Astrocyte (in vitro differentiated cells and primary cell): ENCODE measurements at regions not wholly inside any gene's neighbourhood (a gene's known extent, or its start where the extent isn't known, plus 50 kb on each side); places are given as distances from the start of the nearest gene placed in this dataset.

Experiments
- CTCF ChIP-seq: IDR thresholded peaks from 2 replicates; pipeline ENCODE4 v1.5.1; 2011; ENCODE audit warnings: low read depth, mild to moderate bottlenecking, inconsistent platforms, low read length, moderate library complexity; ENCODE audit not compliant: insufficient read depth
- EZH2 ChIP-seq: IDR thresholded peaks from 2 replicates; pipeline ENCODE4 v1.6.1; 2012; ENCODE audit warnings: mild to moderate bottlenecking, low read length, inconsistent platforms; ENCODE audit not compliant: insufficient read depth

DNA sequence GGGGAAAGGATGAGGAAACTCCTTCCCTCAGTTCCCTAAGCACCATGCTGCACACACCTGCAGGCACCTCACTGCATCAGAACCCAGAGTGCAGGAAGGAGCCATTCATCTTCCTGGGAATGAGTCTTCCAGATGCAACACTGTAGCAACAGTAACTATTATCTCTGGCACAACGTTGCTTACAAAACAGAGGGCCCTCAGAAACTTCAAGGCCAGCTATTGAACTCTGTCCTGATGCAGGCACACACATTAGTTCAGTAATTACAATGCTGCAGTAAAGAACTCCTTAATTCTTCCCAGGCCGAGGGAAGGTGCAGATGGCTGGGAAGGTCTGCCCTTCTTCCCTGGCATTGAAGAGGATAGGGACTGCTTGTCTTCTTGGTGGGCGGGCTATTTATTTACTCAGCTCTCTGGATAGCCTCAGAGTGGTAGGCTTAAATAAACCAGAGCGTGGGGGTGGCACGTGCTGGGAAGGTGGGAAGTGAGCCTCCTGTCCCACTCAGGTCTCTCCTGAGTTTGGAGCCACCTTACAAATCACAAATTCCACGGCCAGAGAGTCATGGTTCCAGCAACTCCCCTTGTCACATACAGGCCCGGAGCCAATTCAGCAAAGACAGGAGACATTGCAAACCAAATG, 125.1 kb upstream of the JCAD start:
- no peak for TF ChIP-seq EZH2
- no peak for TF ChIP-seq CTCF
